ENCODE measurements at regions not wholly inside any gene's neighbourhood (a gene's known extent, or its start where the extent isn't known, plus 50 kb on each side); places are given as distances from the start of the nearest gene placed in this dataset.

DNA sequence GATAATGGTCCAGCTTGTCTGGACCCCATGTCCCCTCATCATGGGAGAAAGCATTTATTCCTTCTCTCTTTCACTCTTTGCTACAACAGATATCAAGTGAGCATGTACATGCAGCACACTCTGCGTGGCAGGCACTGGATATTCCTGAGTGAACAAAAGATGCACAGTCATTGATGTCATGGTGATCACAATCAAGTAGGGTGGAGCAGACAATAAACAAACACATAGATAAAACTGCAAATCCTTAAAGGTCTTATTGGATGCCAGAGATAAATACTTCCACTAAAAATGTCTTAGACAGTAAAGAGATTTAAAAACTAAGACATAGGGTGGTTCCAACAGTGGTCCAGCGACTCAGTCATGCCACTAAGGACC is 178.0 kb downstream of the ZC3H11B start:
- ATAC-seq (ENCODE audit: insufficient number of reproducible peaks, low FRiP score, low read depth): no peak
- H3K4me3 ChIP-seq: no peak overlapping the region
- TF ChIP-seq, protein P1, sequence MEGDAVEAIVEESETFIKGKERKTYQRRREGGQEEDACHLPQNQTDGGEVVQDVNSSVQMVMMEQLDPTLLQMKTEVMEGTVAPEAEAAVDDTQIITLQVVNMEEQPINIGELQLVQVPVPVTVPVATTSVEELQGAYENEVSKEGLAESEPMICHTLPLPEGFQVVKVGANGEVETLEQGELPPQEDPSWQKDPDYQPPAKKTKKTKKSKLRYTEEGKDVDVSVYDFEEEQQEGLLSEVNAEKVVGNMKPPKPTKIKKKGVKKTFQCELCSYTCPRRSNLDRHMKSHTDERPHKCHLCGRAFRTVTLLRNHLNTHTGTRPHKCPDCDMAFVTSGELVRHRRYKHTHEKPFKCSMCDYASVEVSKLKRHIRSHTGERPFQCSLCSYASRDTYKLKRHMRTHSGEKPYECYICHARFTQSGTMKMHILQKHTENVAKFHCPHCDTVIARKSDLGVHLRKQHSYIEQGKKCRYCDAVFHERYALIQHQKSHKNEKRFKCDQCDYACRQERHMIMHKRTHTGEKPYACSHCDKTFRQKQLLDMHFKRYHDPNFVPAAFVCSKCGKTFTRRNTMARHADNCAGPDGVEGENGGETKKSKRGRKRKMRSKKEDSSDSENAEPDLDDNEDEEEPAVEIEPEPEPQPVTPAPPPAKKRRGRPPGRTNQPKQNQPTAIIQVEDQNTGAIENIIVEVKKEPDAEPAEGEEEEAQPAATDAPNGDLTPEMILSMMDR (IDR thresholded peaks at IDR 0.05): no peak

DNA sequence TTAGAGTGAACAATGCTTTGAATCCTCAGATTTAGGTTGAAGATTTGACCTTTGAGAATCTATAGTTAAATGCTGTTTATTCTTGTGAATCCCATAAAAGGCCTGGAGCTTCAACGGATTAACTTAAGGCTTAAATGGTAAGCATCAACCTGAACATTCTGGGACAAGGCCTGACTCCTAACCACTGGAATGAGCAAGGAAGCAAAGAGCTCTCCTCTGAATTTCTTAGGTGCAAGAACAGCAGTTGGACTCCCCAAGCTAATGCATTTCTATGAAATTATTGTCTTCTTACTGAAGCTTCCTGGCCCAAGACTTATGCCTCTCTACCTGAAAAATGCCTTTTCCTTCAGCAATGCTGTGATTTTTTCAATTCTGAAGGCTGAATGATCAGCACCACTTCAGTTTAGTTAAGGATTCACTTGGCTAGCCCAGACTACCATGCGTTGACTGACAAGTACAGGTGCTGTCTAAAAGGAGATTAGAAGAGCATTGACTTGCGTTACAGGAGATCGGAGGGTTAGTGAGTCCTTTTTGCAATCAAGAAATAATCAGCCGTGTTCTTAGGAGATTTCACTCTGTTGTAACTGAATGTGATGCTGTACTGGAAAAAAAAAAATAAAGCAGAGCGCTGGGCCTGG is 178.5 kb downstream of the ZC3H11B start:
- no peak overlapping the region for H3K27ac ChIP-seq
- H3K9me3 ChIP-seq: no peaks in the 10 kb centered on the region
- no peaks in the 10 kb centered on the region for H3K36me3 ChIP-seq
- DNase-seq (ENCODE audit: low spot score): no peak
- H3K4me3 ChIP-seq: no peak overlapping the region
- no peak for ATAC-seq (ENCODE audit: insufficient number of reproducible peaks, low FRiP score, low read depth)
- TF ChIP-seq, protein P1 (IDR thresholded peaks at IDR 0.05): no peak
- H3K4me1 ChIP-seq (ENCODE audit: control insufficient read depth in 1 of 2, low read depth in 2 of 2): peaks cover 0 to 11% of the 10 kb centered on the region in 2 donors
- no peaks in the 10 kb centered on the region for H3K27me3 ChIP-seq (replicated peaks; ENCODE audit: insufficient read depth)

More for the DNA sequence above, 178.0 kb downstream of the ZC3H11B start:
- H3K27me3 ChIP-seq (replicated peaks; ENCODE audit: insufficient read depth): no peaks in the 10 kb centered on the region
- no peaks in the 10 kb centered on the region for H3K36me3 ChIP-seq
- no peaks in the 10 kb centered on the region for H3K9me3 ChIP-seq
- H3K27ac ChIP-seq: no peak overlapping the region
- H3K4me1 ChIP-seq (ENCODE audit: control insufficient read depth in 1 of 2, low read depth in 2 of 2): peaks cover 0 to 11% of the 10 kb centered on the region in 2 donors
- DNase-seq (ENCODE audit: low spot score): no peak

DNA sequence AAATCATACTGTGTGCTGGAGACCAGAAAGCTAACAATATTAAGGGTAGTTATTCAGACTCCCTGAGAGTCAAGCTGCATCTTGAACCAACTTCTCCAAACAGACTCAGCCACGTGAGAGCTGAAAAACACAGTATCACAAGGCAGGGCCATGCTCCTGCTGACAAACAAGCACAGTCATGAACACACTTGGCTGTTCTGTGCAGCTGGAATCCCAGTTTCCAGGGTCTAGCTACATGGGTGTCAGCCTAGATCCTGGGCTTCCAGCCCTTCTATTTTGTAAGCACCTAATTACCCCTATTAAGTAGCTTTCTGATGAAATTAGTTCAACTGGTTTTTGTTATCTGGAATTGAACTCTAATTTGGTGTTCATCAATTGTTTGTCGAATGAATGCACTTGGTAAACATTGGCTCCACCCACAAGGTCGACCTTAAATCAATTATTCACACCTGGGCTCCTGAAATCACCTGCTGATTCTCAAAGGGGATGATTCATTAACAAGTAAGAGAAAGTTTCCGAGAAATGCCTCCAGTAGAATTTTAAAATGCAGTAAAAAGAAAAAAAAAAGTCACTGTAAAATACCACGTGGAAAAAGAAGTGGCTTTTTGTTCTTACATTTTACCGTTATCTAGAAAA is 179.3 kb downstream of the ZC3H11B start:
- H3K36me3 ChIP-seq: no peaks in the 10 kb centered on the region
- no peaks in the 10 kb centered on the region for H3K27me3 ChIP-seq (replicated peaks; ENCODE audit: insufficient read depth)
- no peaks in the 10 kb centered on the region for H3K9me3 ChIP-seq
- ATAC-seq (ENCODE audit: insufficient number of reproducible peaks, low FRiP score, low read depth) (no peak), DNase-seq (ENCODE audit: low spot score) (no peak)
- H3K4me3 ChIP-seq: no peak overlapping the region
- TF ChIP-seq, protein P1 (IDR thresholded peaks at IDR 0.05): no peak
- no peak overlapping the region for H3K27ac ChIP-seq
- peaks cover 0 to 11% of the 10 kb centered on the region in 2 donors for H3K4me1 ChIP-seq (ENCODE audit: control insufficient read depth in 1 of 2, low read depth in 2 of 2)

DNA sequence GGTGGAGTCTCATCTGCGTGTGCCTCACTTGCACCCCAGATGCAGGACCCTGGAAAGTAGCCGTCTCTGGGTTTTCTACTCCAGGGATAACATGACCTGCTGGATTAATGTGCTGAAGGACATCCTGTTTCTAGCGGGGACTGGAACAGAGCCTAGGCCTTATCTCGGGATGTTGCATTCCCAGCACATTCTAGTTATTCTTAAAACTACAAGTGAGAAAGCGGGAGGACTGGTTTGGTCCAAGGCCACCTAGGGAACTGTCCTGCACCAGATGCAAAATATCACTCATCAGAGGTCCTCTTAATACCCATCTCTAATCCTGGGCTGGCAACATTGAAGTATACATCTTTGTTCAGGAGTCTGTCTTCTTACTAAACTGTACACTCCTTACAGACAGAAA is 179.9 kb downstream of the ZC3H11B start:
- H3K27me3 ChIP-seq (replicated peaks; ENCODE audit: insufficient read depth): no peaks in the 10 kb centered on the region
- no peaks in the 10 kb centered on the region for H3K9me3 ChIP-seq
- H3K4me1 ChIP-seq (ENCODE audit: control insufficient read depth in 1 of 2, low read depth in 2 of 2): peaks cover 0 to 11% of the 10 kb centered on the region in 2 donors
- ATAC-seq (ENCODE audit: insufficient number of reproducible peaks, low FRiP score, low read depth) (no peak), DNase-seq (ENCODE audit: low spot score) (no peak)
- TF ChIP-seq, protein P1 (IDR thresholded peaks at IDR 0.05): no peak
- H3K36me3 ChIP-seq: no peaks in the 10 kb centered on the region
- no peak overlapping the region for H3K27ac ChIP-seq
- no peak overlapping the region for H3K4me3 ChIP-seq

DNA sequence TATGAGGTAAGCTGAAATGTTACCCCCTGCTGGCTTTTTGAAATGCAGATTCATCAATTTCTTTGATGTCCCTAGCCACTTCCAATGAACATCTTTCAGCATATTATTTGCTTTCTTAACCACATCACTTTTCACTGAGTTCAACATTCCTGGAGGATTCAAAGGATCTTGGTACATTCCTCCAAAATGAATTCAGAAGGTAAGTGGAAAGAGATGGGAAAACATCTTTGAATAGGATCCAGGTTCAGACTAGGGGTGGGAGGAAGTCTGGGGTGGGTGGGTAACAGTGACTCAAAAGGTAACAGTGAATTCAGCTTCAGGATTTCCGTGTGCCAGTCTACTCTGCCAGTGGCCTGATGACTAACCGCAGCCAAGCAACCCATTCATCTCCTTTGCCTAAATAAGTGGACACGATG is 180.7 kb downstream of the ZC3H11B start:
- TF ChIP-seq, protein P1 (IDR thresholded peaks at IDR 0.05): no peak
- DNase-seq (ENCODE audit: low spot score) (no peak), ATAC-seq (ENCODE audit: insufficient number of reproducible peaks, low FRiP score, low read depth) (no peak)
- Histone ChIP-seq H3K4me3 (no peak overlapping the region), H3K4me1 (ENCODE audit: control insufficient read depth in 1 of 2, low read depth in 2 of 2) (peaks cover 0 to 11% of the 10 kb centered on the region in 2 donors), H3K27ac (no peak overlapping the region), H3K9me3 (no peaks in the 10 kb centered on the region), H3K27me3 (replicated peaks; ENCODE audit: insufficient read depth) (no peaks in the 10 kb centered on the region), H3K36me3 (no peaks in the 10 kb centered on the region)

All from thoracic aorta (tissue), 2 donors.